ENCODE measurements at regions not wholly inside any gene's neighbourhood (a gene's known extent, or its start where the extent isn't known, plus 50 kb on each side); places are given as distances from the start of the nearest gene placed in this dataset.

GRCh38 chr9:120110520-120110919, 469.4 kb downstream of the CDK5RAP2 start:
- TF ChIP-seq EZH2phosphoT487 (IDR thresholded peaks at IDR 0.05; ENCODE audit: low read length) (no peak), EZH2 (optimal IDR thresholded peaks at IDR 0.05; ENCODE audit: low read depth, low read length) (no peak)

All from MM.1S (cell line).